ENCODE measurements at regions not wholly inside any gene's neighbourhood (a gene's known extent, or its start where the extent isn't known, plus 50 kb on each side); places are given as distances from the start of the nearest gene placed in this dataset.

DNA sequence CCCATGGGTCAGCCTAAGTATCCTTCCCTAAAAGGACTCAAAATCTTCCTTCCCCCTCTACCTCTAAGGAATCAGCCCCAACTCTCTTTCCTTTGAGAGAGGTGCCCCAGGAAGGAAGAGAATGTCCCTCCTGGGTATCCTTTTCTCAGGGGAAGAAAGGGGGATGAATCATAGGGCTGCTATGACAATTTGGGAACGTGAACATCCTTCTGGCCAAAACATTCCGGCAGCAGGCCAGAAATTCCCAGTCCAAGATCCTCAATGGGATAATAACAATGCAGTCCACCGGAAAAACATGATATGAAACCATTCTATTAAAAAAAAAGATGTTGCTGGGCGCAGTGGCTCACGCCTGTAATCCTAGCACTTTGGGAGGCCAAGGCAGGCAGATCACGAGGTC, 50.8 kb upstream of the CACNA2D3 start:
- TF ChIP-seq EZH2phosphoT487 (IDR thresholded peaks at IDR 0.05; ENCODE audit: insufficient read depth, low read depth) = no peak
- no peak for TF ChIP-seq EZH2 (IDR thresholded peaks at IDR 0.05; ENCODE audit: insufficient read depth, poor library complexity, severe bottlenecking)

Data from GM23248 (cell line).